ENCODE measurements at regions not wholly inside any gene's neighbourhood (a gene's known extent, or its start where the extent isn't known, plus 50 kb on each side); places are given as distances from the start of the nearest gene placed in this dataset.
"Not testable (repeated sequence)": the region's sequence is repeated elsewhere in the genome, so short reads cannot be mapped to it uniquely, and the experiment has no call there.

DNA sequence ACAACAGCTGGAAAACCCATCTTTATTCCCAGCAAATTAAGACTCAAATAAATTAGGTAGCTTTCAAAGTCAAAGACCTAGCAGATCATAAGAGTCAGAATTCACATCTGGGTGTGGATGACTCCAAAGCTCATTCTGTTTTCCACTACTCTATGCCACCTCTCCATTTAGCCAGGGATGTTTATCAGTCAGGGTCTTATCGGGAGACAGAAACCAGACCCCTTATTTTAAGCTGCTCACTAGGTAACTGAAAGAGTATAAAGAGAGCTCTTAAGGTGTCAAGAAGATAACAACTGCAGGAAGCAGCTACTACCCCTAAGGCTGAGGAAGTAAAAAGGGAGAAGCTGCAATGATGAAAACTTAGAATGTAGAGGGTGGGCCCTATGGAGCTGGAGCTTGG, 333.7 kb upstream of the KLF3 start:
- H3K27ac ChIP-seq (ENCODE audit: low read depth, low read length): no peak overlapping the region
- no peaks in the 10 kb centered on the region for H3K27me3 ChIP-seq (ENCODE audit: insufficient read depth, low read length)
- intact Hi-C loops (cut with micrococcal nuclease): no loop called here
- peaks cover 43 to 70% (median 58%) of the 10 kb centered on the region in 4 donors for H3K4me1 Mint-ChIP-seq
- no peak for DNase-seq
- peaks cover 63% of the 10 kb centered on the region for H3K4me1 ChIP-seq (ENCODE audit: insufficient read depth, low read length)
- no peak overlapping the region for H3K4me3 ChIP-seq (ENCODE audit: low read length in 2 of 2)
- ChIA-PET POLR2A (ENCODE audit: partially characterized antibody) (interaction anchor here (0.6 to 1.0 kb wide), 3 partner anchors 11 to 352 kb away, joined by 3 to 4 read pairs (median 4); no protein-coding TSS in a partner anchor), CTCF (ENCODE audit: partially characterized antibody) (interaction anchor here (2.0 to 5.9 kb wide), 3 partner anchors 11 to 401 kb away, joined by 4 to 31 read pairs (median 6); no protein-coding TSS in a partner anchor)
- peaks cover 0 to 4% of the 10 kb centered on the region in 2 donors for H3K36me3 Mint-ChIP-seq
- no peaks in the 10 kb centered on the region for H3K27me3 Mint-ChIP-seq
- H3K9me3 Mint-ChIP-seq: peaks cover 0 to 2% (median 0%) of the 10 kb centered on the region in 8 donors
- H3K4me3 Mint-ChIP-seq: peak overlapping the region in 1 of 8 donors; percentile 14
- H3K27ac Mint-ChIP-seq: peak overlapping the region in 3 of 7 donors; percentile 28 to 55 (median 54)
- H3K36me3 ChIP-seq (ENCODE audit: insufficient read depth, low read length): no peaks in the 10 kb centered on the region
- no peaks in the 10 kb centered on the region for H3K9me3 ChIP-seq (ENCODE audit: control insufficient read depth in 1 of 2, low read length in 2 of 2)

DNA sequence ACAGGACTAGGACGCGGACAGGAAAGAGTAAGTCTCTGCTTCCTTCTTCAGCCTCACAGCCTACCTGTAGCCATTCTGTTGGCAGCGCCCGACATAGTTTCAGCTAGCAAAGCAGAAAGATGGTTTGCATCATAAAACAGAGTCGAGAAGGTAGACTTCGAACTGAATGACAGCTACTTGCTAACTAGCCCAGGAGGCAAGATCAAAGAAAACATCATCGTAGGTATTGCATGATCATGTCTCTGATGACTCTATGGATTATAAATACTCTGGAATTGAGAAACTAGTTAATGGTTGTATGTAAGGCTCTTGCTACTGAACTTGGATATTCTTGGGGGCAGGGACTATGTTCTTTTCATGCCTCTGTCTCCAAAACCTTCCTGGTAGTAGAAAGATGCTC, 333.1 kb upstream of the KLF3 start:
- ChIA-PET POLR2A (ENCODE audit: partially characterized antibody) (interaction anchor here (1.0 kb wide), 2 partner anchors 11 to 180 kb away, joined by 3 to 4 read pairs; no protein-coding TSS in a partner anchor), CTCF (ENCODE audit: partially characterized antibody) (interaction anchor here (2.0 to 5.9 kb wide), 3 partner anchors 11 to 401 kb away, joined by 4 to 31 read pairs (median 6); no protein-coding TSS in a partner anchor)
- Mint-ChIP-seq H3K9me3 (peaks cover 0 to under 1% (median 0%) of the 10 kb centered on the region in 8 donors), H3K27me3 (no peaks in the 10 kb centered on the region), H3K36me3 (peaks cover 0 to 2% of the 10 kb centered on the region in 2 donors), H3K4me1 (peaks cover 42 to 71% (median 58%) of the 10 kb centered on the region in 4 donors), H3K4me3 (peak overlapping the region in 1 of 8 donors; percentile 38), H3K27ac (peak overlapping the region in 1 of 7 donors; percentile 41)
- Histone ChIP-seq H3K27ac (ENCODE audit: low read depth, low read length) (no peak overlapping the region), H3K4me1 (ENCODE audit: insufficient read depth, low read length) (peaks cover 63% of the 10 kb centered on the region), H3K36me3 (ENCODE audit: insufficient read depth, low read length) (no peaks in the 10 kb centered on the region), H3K9me3 (ENCODE audit: control insufficient read depth in 1 of 2, low read length in 2 of 2) (no peaks in the 10 kb centered on the region), H3K4me3 (ENCODE audit: low read length in 2 of 2) (no peak overlapping the region), H3K27me3 (ENCODE audit: insufficient read depth, low read length) (no peaks in the 10 kb centered on the region)
- intact Hi-C loops (cut with micrococcal nuclease): no loop called here
- DNase-seq: no peak

DNA sequence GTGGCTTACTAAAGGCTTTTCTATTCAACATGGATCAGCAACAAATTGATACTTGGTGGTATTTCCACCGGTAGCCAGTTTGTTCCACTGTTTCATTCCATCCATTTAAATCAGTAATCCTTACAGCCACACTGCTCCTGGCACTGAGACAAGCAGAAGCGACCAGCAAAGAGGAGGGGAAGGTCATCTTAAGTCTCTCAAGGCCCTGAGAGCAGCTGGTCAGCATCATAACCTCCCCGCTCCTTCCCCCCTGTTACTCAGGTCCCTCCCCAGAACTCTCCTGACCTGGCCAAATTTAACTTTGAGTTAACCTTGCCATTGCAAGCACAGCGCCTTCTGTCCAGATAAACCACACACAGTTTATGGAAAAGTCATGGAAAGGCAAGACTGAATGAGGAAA, 331.3 kb upstream of the KLF3 start:
- H3K36me3 Mint-ChIP-seq: peaks cover 0 to 5% of the 10 kb centered on the region in 2 donors
- H3K9me3 Mint-ChIP-seq: peaks cover 0 to 12% (median 6%) of the 10 kb centered on the region in 8 donors
- H3K27ac Mint-ChIP-seq: no peak overlapping the region
- Histone ChIP-seq H3K27me3 (ENCODE audit: insufficient read depth, low read length) (no peaks in the 10 kb centered on the region), H3K4me1 (ENCODE audit: insufficient read depth, low read length) (peaks cover 48% of the 10 kb centered on the region), H3K27ac (ENCODE audit: low read depth, low read length) (no peak overlapping the region), H3K4me3 (ENCODE audit: low read length in 2 of 2) (no peak overlapping the region), H3K9me3 (ENCODE audit: control insufficient read depth in 1 of 2, low read length in 2 of 2) (peaks cover 0 to 1% of the 10 kb centered on the region in 2 donors), H3K36me3 (ENCODE audit: insufficient read depth, low read length) (no peaks in the 10 kb centered on the region)
- POLR2A ChIA-PET (ENCODE audit: partially characterized antibody): no interaction called here
- H3K27me3 Mint-ChIP-seq: no peaks in the 10 kb centered on the region
- peaks cover 38 to 58% (median 48%) of the 10 kb centered on the region in 4 donors for H3K4me1 Mint-ChIP-seq
- H3K4me3 Mint-ChIP-seq: no peak overlapping the region
- intact Hi-C loops (cut with micrococcal nuclease): no loop called here
- DNase-seq: no peak
- CTCF ChIA-PET (ENCODE audit: partially characterized antibody): no interaction called here

DNA sequence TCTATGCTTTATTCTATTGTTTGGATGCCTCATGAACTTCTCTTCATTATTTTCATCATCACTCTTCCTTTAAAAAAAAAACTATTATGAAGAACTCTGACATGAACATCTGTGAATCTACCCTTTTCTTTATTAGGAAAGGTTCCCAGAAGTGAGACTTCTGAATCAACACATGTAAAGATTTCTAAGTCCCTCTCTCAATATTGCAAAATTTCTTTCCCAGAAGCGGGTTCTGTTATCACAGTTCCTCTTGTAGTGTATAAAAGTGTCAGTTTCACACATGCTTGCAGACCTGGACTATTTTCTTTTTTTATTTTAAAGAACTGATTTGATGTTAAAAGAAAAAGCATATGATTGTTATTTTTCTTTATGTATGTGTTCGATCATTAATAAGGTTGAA, 330.8 kb upstream of the KLF3 start:
- peaks cover 32 to 53% (median 43%) of the 10 kb centered on the region in 4 donors for H3K4me1 Mint-ChIP-seq
- ChIA-PET POLR2A (ENCODE audit: partially characterized antibody) (no interaction called here), CTCF (ENCODE audit: partially characterized antibody) (no interaction called here)
- Histone ChIP-seq H3K36me3 (ENCODE audit: insufficient read depth, low read length) (no peaks in the 10 kb centered on the region), H3K27ac (ENCODE audit: low read depth, low read length) (no peak overlapping the region), H3K9me3 (ENCODE audit: control insufficient read depth in 1 of 2, low read length in 2 of 2) (peaks cover 0 to 6% of the 10 kb centered on the region in 2 donors), H3K27me3 (ENCODE audit: insufficient read depth, low read length) (no peaks in the 10 kb centered on the region), H3K4me3 (ENCODE audit: low read length in 2 of 2) (no peak overlapping the region), H3K4me1 (ENCODE audit: insufficient read depth, low read length) (peaks cover 43% of the 10 kb centered on the region)
- H3K27me3 Mint-ChIP-seq: no peaks in the 10 kb centered on the region
- no peak overlapping the region for H3K27ac Mint-ChIP-seq
- H3K9me3 Mint-ChIP-seq: peaks cover 0 to 17% (median 11%) of the 10 kb centered on the region in 8 donors
- no peak overlapping the region for H3K4me3 Mint-ChIP-seq
- intact Hi-C loops (cut with micrococcal nuclease): no loop called here
- peaks cover 3 to 10% of the 10 kb centered on the region in 2 donors for H3K36me3 Mint-ChIP-seq
- no peak for DNase-seq

DNA sequence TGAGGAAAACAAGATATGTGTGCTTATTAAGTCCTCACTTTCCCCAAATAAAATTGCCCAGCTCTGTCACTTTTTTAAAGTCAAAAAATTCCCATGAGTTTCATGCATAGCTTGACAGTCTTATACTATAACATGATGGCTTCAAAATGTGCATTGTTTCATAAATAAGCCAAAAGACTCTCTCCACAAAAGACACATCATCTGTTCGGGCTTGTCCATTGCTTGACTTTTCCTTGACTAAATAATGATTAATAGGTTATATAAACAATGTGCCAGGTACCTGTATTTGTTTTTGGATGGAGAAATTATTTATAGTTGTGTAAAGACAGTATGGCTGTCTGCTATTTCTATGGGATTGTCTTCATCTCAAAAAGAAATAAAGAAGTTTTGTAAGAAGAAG, 329.2 kb upstream of the KLF3 start:
- H3K4me1 ChIP-seq (ENCODE audit: insufficient read depth, low read length): peaks cover 27% of the 10 kb centered on the region
- Mint-ChIP-seq H3K36me3 (peaks cover 13 to 21% of the 10 kb centered on the region in 2 donors), H3K4me1 (peaks cover 19 to 37% (median 29%) of the 10 kb centered on the region in 4 donors), H3K4me3 (peak overlapping the region in 6 of 8 donors; percentile 24 to 77 (median 67)), H3K9me3 (peaks cover 0 to 32% (median 27%) of the 10 kb centered on the region in 8 donors), H3K27me3 (no peaks in the 10 kb centered on the region), H3K27ac (peak overlapping the region in 1 of 7 donors; percentile 20)
- CTCF ChIA-PET (ENCODE audit: partially characterized antibody): interaction anchor here (0.8 kb wide), 1 partner anchor 340 kb away, joined by 3 read pairs; no protein-coding TSS in a partner anchor
- DNase-seq: no peak
- intact Hi-C loops (cut with micrococcal nuclease): no loop called here
- H3K27ac ChIP-seq (ENCODE audit: low read depth, low read length): no peak overlapping the region
- H3K4me3 ChIP-seq (ENCODE audit: low read length in 2 of 2): no peak overlapping the region
- peaks cover 0 to 8% of the 10 kb centered on the region in 2 donors for H3K9me3 ChIP-seq (ENCODE audit: control insufficient read depth in 1 of 2, low read length in 2 of 2)
- no peaks in the 10 kb centered on the region for H3K27me3 ChIP-seq (ENCODE audit: insufficient read depth, low read length)
- no peaks in the 10 kb centered on the region for H3K36me3 ChIP-seq (ENCODE audit: insufficient read depth, low read length)
- POLR2A ChIA-PET (ENCODE audit: partially characterized antibody): no interaction called here

DNA sequence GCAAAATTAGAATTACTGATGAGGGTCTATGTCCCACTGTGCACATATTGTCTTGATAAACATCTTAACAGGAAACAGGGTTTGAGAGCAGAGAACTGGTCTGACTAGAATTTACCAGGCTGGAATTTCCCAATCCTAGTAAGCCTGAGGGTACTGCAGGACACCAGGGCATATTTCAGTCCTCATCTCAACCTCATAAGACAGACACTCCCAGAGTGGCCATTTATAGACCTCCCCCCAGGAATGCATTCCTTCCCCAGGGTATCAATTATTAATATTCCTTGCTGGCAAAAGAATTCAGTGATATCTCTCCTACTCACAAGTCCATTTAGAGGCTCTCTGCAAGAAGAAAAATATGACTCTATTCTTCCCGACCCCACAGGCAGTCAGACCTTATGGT, 325.1 kb upstream of the KLF3 start:
- H3K9me3 ChIP-seq (ENCODE audit: control insufficient read depth in 1 of 2, low read length in 2 of 2); H3K27ac Mint-ChIP-seq; H3K27ac ChIP-seq (ENCODE audit: low read depth, low read length); POLR2A ChIA-PET (ENCODE audit: partially characterized antibody); DNase-seq; CTCF ChIA-PET (ENCODE audit: partially characterized antibody); H3K27me3 Mint-ChIP-seq; H3K36me3 ChIP-seq (ENCODE audit: insufficient read depth, low read length); H3K4me3 ChIP-seq (ENCODE audit: low read length in 2 of 2); H3K4me3 Mint-ChIP-seq; intact Hi-C loops (cut with micrococcal nuclease); H3K27me3 ChIP-seq (ENCODE audit: insufficient read depth, low read length): not testable (repeated sequence)
- Mint-ChIP-seq H3K36me3 (peaks cover 13 to 21% of the 10 kb centered on the region in 2 donors), H3K4me1 (peaks cover 14 to 24% (median 17%) of the 10 kb centered on the region in 4 donors), H3K9me3 (peaks cover 0 to 35% (median 28%) of the 10 kb centered on the region in 8 donors)
- peaks cover 16% of the 10 kb centered on the region for H3K4me1 ChIP-seq (ENCODE audit: insufficient read depth, low read length)

DNA sequence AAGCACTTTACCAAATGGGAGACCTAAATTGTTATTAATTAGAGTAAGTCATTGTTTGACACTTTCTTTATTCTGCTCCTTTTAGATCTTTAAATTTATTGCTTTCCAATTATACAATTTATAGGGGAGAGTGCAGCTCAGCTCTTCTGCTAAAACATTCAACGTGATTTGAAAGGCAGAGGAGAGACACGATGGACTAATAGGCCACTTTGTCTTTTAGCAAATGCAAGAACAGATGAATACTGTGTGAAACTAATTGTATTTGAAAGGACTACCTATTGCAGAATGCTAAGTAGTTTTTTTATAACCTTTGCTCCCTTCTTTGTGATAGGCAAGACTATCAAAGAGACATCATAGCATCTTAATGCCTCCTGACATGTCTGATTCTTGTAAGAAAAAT, 320.4 kb upstream of the KLF3 start:
- H3K4me1 Mint-ChIP-seq: peaks cover 0 to 4% (median under 1%) of the 10 kb centered on the region in 4 donors
- no peaks in the 10 kb centered on the region for H3K4me1 ChIP-seq (ENCODE audit: insufficient read depth, low read length)
- no peak for DNase-seq
- peaks cover 8 to 18% of the 10 kb centered on the region in 2 donors for H3K36me3 Mint-ChIP-seq
- H3K9me3 Mint-ChIP-seq: peaks cover 3 to 34% (median 23%) of the 10 kb centered on the region in 8 donors
- peaks cover 0 to 2% of the 10 kb centered on the region in 2 donors for H3K27me3 Mint-ChIP-seq
- ChIA-PET POLR2A (ENCODE audit: partially characterized antibody) (no interaction called here), CTCF (ENCODE audit: partially characterized antibody) (no interaction called here)
- no peaks in the 10 kb centered on the region for H3K9me3 ChIP-seq (ENCODE audit: control insufficient read depth in 1 of 2, low read length in 2 of 2)
- H3K4me3 ChIP-seq (ENCODE audit: low read length in 2 of 2): no peak overlapping the region
- H3K27me3 ChIP-seq (ENCODE audit: insufficient read depth, low read length): no peaks in the 10 kb centered on the region
- no peak overlapping the region for H3K4me3 Mint-ChIP-seq
- no peak overlapping the region for H3K27ac Mint-ChIP-seq
- intact Hi-C loops (cut with micrococcal nuclease): no loop called here
- no peaks in the 10 kb centered on the region for H3K36me3 ChIP-seq (ENCODE audit: insufficient read depth, low read length)
- H3K27ac ChIP-seq (ENCODE audit: low read depth, low read length): no peak overlapping the region

All from CD4-positive, alpha-beta memory T cell (primary cell).